IPS-18a (cell line): ENCODE measurements at regions not wholly inside any gene's neighbourhood (a gene's known extent, or its start where the extent isn't known, plus 50 kb on each side); places are given as distances from the start of the nearest gene placed in this dataset.
"Not testable (repeated sequence)": the region's sequence is repeated elsewhere in the genome, so short reads cannot be mapped to it uniquely, and the experiment has no call there.

ENCODE experiments used
- H3K27ac ChIP-seq: one replicate; pipeline ENCODE4 v1.5.1; 2013; ENCODE audit warnings: low read length
- H3K27me3 ChIP-seq: one replicate; pipeline ENCODE4 v1.6.1; 2013; ENCODE audit warnings: mild to moderate bottlenecking, low read length; ENCODE audit not compliant: control insufficient read depth, insufficient read depth
- H3K36me3 ChIP-seq: one replicate; pipeline ENCODE4 v1.6.1; 2013; ENCODE audit warnings: low read depth, low read length; ENCODE audit not compliant: control insufficient read depth
- H3K4me1 ChIP-seq: one replicate; pipeline ENCODE4 v1.6.1; 2013; ENCODE audit warnings: low read depth, low read length; ENCODE audit not compliant: control insufficient read depth
- H3K4me3 ChIP-seq: one replicate; pipeline ENCODE4 v1.5.1; 2013; ENCODE audit warnings: low read length
- H3K9ac ChIP-seq: one replicate; pipeline ENCODE4 v1.6.1; 2013; ENCODE audit warnings: mild to moderate bottlenecking, low read length, moderate library complexity
- H3K9me3 ChIP-seq: one replicate; pipeline ENCODE4 v1.6.1; 2013; ENCODE audit warnings: low read depth, low read length; ENCODE audit not compliant: control insufficient read depth

GRCh38 chr19:28555317-28555716 is 657.6 kb downstream of the UQCRFS1 start:
- Histone ChIP-seq H3K9ac (no peak overlapping the region), H3K9me3 (no peaks in the 10 kb centered on the region), H3K4me3 (no peak overlapping the region), H3K27me3 (no peaks in the 10 kb centered on the region), H3K4me1 (no peaks in the 10 kb centered on the region), H3K36me3 (no peaks in the 10 kb centered on the region), H3K27ac (no peak overlapping the region)

GRCh38 chr19:28554321-28555091 is 658.4 kb downstream of the UQCRFS1 start:
- Histone ChIP-seq H3K9me3 (no peaks in the 10 kb centered on the region), H3K4me1 (no peaks in the 10 kb centered on the region), H3K4me3 (no peak overlapping the region), H3K36me3 (no peaks in the 10 kb centered on the region), H3K27me3 (no peaks in the 10 kb centered on the region), H3K27ac (no peak overlapping the region), H3K9ac (no peak overlapping the region)

DNA sequence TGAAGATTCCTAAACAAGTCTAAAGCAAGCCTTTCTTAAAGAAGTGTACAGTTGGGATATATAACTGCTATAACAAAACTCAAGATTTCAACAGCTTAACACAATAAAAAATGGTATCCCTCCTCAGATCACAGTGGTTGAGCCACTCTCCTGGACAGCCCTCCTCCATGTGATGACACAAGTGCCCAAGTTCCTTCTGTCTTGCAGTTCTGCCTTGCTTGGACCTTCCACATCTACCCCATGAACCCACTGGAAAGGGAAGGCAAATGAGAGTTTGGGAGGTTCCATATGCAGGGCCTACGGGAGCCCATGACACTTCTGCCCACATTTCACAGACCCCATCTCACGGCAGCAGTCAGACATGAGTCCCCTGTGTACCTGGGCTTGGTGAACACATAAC is 659.2 kb downstream of the UQCRFS1 start:
- no peak overlapping the region for H3K27ac ChIP-seq
- no peak overlapping the region for H3K9ac ChIP-seq
- H3K36me3 ChIP-seq, result no peaks in the 10 kb centered on the region
- no peaks in the 10 kb centered on the region for H3K4me1 ChIP-seq
- H3K9me3 ChIP-seq, result no peaks in the 10 kb centered on the region
- H3K4me3 ChIP-seq, result no peak overlapping the region
- no peaks in the 10 kb centered on the region for H3K27me3 ChIP-seq

DNA sequence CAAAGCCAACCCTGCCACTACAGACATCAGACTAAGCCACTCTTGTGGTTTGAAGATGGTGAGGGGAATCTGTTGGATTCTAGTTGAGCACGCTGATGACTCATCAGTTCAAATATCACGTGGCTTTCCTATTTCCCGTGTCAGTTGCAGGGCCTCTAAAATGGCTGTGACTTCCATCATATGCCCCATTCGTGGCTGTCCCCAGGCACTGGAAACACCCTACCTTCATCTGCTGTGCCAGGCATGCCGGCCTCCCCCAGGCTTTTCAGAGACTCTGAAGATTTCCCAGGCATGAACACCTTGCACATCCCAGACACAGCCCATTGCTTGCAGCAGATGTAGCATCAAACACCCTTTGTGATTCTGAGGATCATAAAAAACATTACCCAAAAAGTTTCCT is 659.9 kb downstream of the UQCRFS1 start:
- no peak overlapping the region for H3K27ac ChIP-seq
- H3K27me3 ChIP-seq, result no peaks in the 10 kb centered on the region
- H3K36me3 ChIP-seq, result no peaks in the 10 kb centered on the region
- no peak overlapping the region for H3K9ac ChIP-seq
- no peaks in the 10 kb centered on the region for H3K4me1 ChIP-seq
- no peaks in the 10 kb centered on the region for H3K9me3 ChIP-seq
- no peak overlapping the region for H3K4me3 ChIP-seq

- Histone ChIP-seq H3K9ac (no peak overlapping the region), H3K4me3 (no peak overlapping the region), H3K4me1 (peaks cover 2% of the 10 kb centered on the region), H3K36me3 (no peaks in the 10 kb centered on the region), H3K27me3 (no peaks in the 10 kb centered on the region), H3K9me3 (no peaks in the 10 kb centered on the region), H3K27ac (no peak overlapping the region)
Measured at GRCh38 chr19:28549680-28550277, 663.2 kb downstream of the UQCRFS1 start.

DNA sequence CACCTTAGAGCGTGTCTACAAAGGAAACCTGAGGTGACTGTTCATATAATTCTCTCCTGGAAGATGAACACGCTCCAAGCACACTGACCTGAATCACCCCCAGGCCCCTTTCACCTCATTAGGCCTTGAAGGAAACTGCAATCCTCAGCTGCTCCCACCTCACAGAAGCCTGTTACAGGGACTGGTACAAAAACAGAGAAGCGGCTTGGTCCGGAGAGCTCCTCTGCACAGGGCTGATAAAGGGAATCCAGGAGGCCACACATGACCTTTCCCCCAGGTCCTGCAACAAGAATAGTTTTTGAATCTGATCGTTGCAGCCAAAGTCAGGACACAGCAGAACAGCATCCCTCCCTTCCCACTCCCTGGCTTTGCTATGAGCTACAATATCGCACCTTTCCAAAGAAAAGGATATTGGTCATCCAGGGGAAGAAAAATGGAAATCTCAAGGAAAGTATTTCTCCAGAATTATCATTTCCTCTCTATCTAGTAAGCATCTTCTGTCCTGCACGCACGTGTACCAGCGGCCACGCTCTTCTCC is 666.7 kb downstream of the UQCRFS1 start:
- Histone ChIP-seq H3K27ac (no peak overlapping the region), H3K4me1 (peaks cover 3% of the 10 kb centered on the region), H3K4me3 (no peak overlapping the region), H3K9ac (no peak overlapping the region), H3K27me3 (no peaks in the 10 kb centered on the region), H3K36me3 (no peaks in the 10 kb centered on the region), H3K9me3 (no peaks in the 10 kb centered on the region)

DNA sequence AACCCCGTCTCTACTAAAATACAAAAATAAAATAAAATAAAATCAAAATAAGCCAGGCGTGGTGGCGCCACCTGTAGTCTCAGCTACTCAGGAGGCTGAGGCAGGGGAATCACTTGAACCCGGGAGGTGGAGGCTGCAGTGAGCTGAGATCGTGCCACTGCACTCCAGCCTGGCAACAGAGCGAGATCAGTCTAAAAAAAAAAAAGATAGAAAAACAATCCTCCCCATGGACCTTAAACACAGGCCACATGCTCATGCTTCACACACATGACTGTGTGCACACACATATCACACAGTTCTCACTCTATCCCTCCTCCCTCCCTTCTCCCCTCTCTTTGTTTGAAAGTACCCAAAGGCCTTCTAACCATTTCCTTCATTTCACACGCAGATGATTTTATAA is 667.6 kb downstream of the UQCRFS1 start:
- not testable (repeated sequence) for H3K27ac ChIP-seq, H3K9ac ChIP-seq, H3K4me3 ChIP-seq, H3K4me1 ChIP-seq, H3K36me3 ChIP-seq, H3K27me3 ChIP-seq, H3K9me3 ChIP-seq

DNA sequence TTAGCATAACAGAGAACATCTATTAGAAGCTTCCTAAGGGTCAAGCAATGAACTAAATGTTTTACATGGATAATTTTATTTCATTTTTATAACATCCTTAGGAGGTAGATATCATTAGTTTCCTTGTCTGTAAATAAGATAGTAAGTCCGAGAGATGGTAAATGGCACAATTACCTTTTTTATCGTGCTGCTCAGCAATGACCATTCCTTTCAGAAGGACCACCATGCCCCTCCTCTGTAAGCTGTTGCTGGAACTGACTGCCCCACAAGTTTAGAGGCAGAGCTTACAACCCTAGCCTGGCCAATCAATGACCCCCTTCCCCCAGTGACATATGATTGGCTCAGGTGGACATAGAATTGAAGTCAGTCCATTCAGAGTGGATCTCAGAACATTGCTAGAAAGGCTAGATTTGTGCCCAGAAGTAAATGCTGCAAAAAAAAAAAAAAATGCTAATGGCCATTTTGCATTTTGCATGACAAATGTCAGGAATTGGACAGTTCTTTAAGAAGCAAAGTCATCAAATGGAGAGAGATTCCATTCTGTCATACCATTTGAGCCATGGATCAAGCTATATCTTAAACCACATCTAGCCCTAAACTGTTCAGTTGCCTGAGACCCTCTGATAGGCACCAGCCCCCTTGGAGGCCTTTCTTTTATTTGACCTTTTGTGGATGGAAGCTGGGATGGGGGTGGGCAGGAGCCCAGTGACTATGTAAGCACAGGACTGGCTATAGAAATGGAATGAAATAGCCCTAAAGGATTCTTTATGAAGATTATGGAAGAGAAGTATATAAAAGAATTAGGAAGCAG is 668.3 kb downstream of the UQCRFS1 start:
- Histone ChIP-seq H3K9me3 (no peaks in the 10 kb centered on the region), H3K4me3 (no peak overlapping the region), H3K27me3 (no peaks in the 10 kb centered on the region), H3K4me1 (peaks cover 3% of the 10 kb centered on the region), H3K9ac (no peak overlapping the region), H3K27ac (no peak overlapping the region), H3K36me3 (no peaks in the 10 kb centered on the region)

DNA sequence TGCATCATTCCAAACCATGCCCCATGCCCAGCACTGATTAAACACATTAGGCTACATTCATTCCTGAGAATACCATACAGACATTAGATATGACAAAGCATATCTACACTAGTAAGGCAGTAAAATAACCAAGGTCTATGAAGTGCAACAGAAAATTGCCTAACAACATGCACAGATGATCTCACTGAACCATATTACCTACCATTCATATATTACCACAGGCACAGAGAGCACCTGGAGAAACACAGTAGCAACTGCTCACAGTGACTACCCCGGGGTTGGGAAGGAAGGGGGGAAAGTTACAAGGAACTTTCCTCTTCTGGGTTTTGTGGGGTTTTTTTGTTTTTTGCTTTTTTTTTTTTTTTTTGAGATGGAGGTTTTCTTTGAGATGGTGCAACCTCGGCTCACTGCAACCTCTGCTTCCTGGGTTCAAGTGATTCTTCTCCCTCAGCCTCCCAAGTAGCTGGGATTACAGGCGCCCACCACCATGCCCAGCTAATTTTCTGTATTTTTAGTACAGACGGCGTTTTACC is 669.6 kb downstream of the UQCRFS1 start:
- no peak overlapping the region for H3K27ac ChIP-seq
- no peaks in the 10 kb centered on the region for H3K9me3 ChIP-seq
- H3K27me3 ChIP-seq, result no peaks in the 10 kb centered on the region
- peaks cover 3% of the 10 kb centered on the region for H3K4me1 ChIP-seq
- no peak overlapping the region for H3K4me3 ChIP-seq
- H3K36me3 ChIP-seq, result no peaks in the 10 kb centered on the region
- no peak overlapping the region for H3K9ac ChIP-seq

GRCh38 chr19:28542394-28543243 is 670.3 kb downstream of the UQCRFS1 start:
- no peak overlapping the region for H3K27ac ChIP-seq
- H3K36me3 ChIP-seq, result no peaks in the 10 kb centered on the region
- no peak overlapping the region for H3K9ac ChIP-seq
- H3K27me3 ChIP-seq, result no peaks in the 10 kb centered on the region
- peaks cover 3% of the 10 kb centered on the region for H3K4me1 ChIP-seq
- H3K4me3 ChIP-seq, result no peak overlapping the region
- peaks cover 3% of the 10 kb centered on the region for H3K9me3 ChIP-seq
